ENCODE measurements at regions not wholly inside any gene's neighbourhood (a gene's known extent, or its start where the extent isn't known, plus 50 kb on each side); places are given as distances from the start of the nearest gene placed in this dataset.

- H3K27ac Mint-ChIP-seq = no peak overlapping the region
- DNase-seq (ENCODE audit: low spot score in 2 of 2) = no peak
- H3K36me3 Mint-ChIP-seq = no peaks in the 10 kb centered on the region
- ATAC-seq = no peak
- peaks cover 0 to 3% of the 10 kb centered on the region in 2 donors for H3K9me3 Mint-ChIP-seq
Measured at GRCh38 chr1:112242470-112242869, 153.5 kb upstream of the CTTNBP2NL start.

- ATAC-seq = no peak
- H3K36me3 Mint-ChIP-seq = no peaks in the 10 kb centered on the region
- H3K27ac Mint-ChIP-seq = no peak overlapping the region
- H3K9me3 Mint-ChIP-seq = no peaks in the 10 kb centered on the region
- DNase-seq (ENCODE audit: low spot score in 2 of 2) = no peak
Measured at GRCh38 chr1:112244131-112244530, 151.9 kb upstream of the CTTNBP2NL start.

GRCh38 chr1:112245114-112245513, 150.9 kb upstream of the CTTNBP2NL start:
- H3K9me3 Mint-ChIP-seq = no peaks in the 10 kb centered on the region
- no peak overlapping the region for H3K27ac Mint-ChIP-seq
- no peak for ATAC-seq
- DNase-seq (ENCODE audit: low spot score in 2 of 2) = no peak
- no peaks in the 10 kb centered on the region for H3K36me3 Mint-ChIP-seq

GRCh38 chr1:112247036-112247597, 148.9 kb upstream of the CTTNBP2NL start:
- no peak overlapping the region for H3K27ac Mint-ChIP-seq
- H3K9me3 Mint-ChIP-seq = no peaks in the 10 kb centered on the region
- ATAC-seq (no peak), DNase-seq (ENCODE audit: low spot score in 2 of 2) (no peak)
- no peaks in the 10 kb centered on the region for H3K36me3 Mint-ChIP-seq

GRCh38 chr1:112247961-112248360, 148.1 kb upstream of the CTTNBP2NL start:
- no peaks in the 10 kb centered on the region for H3K36me3 Mint-ChIP-seq
- DNase-seq (ENCODE audit: low spot score in 2 of 2) (no peak), ATAC-seq (no peak)
- H3K27ac Mint-ChIP-seq = no peak overlapping the region
- no peaks in the 10 kb centered on the region for H3K9me3 Mint-ChIP-seq

GRCh38 chr1:112250892-112251291, 145.1 kb upstream of the CTTNBP2NL start:
- ATAC-seq = no peak
- Mint-ChIP-seq H3K27ac (no peak overlapping the region), H3K36me3 (no peaks in the 10 kb centered on the region), H3K9me3 (no peaks in the 10 kb centered on the region)
- no peak for DNase-seq (ENCODE audit: low spot score in 2 of 2)

- ATAC-seq (no peak), DNase-seq (ENCODE audit: low spot score in 2 of 2) (no peak)
- no peak overlapping the region for H3K27ac Mint-ChIP-seq
- H3K36me3 Mint-ChIP-seq = no peaks in the 10 kb centered on the region
- no peaks in the 10 kb centered on the region for H3K9me3 Mint-ChIP-seq
Measured at GRCh38 chr1:112251766-112252506, 144.1 kb upstream of the CTTNBP2NL start.

- no peak for ATAC-seq
- Mint-ChIP-seq H3K9me3 (no peaks in the 10 kb centered on the region), H3K27ac (peak overlapping the region in 1 of 2 donors; percentile 13), H3K36me3 (no peaks in the 10 kb centered on the region)
- DNase-seq (ENCODE audit: low spot score in 2 of 2) = no peak
Measured at GRCh38 chr1:112253366-112253765, 142.6 kb upstream of the CTTNBP2NL start.

GRCh38 chr1:112255080-112255479, 140.9 kb upstream of the CTTNBP2NL start:
- DNase-seq (ENCODE audit: low spot score in 2 of 2) (no peak), ATAC-seq (no peak)
- H3K27ac Mint-ChIP-seq = no peak overlapping the region
- H3K36me3 Mint-ChIP-seq = no peaks in the 10 kb centered on the region
- H3K9me3 Mint-ChIP-seq = no peaks in the 10 kb centered on the region

- Mint-ChIP-seq H3K9me3 (no peaks in the 10 kb centered on the region), H3K36me3 (no peaks in the 10 kb centered on the region), H3K27ac (no peak overlapping the region)
- DNase-seq (ENCODE audit: low spot score in 2 of 2) (no peak), ATAC-seq (no peak)
Measured at GRCh38 chr1:112256411-112256810, 139.6 kb upstream of the CTTNBP2NL start.

- no peak for DNase-seq (ENCODE audit: low spot score in 2 of 2)
- Mint-ChIP-seq H3K36me3 (no peaks in the 10 kb centered on the region), H3K9me3 (no peaks in the 10 kb centered on the region), H3K27ac (no peak overlapping the region)
- ATAC-seq = no peak
Measured at GRCh38 chr1:112257043-112257835, 138.8 kb upstream of the CTTNBP2NL start.

- no peak overlapping the region for H3K27ac Mint-ChIP-seq
- H3K9me3 Mint-ChIP-seq = no peaks in the 10 kb centered on the region
- no peaks in the 10 kb centered on the region for H3K36me3 Mint-ChIP-seq
- ATAC-seq = no peak
- no peak for DNase-seq (ENCODE audit: low spot score in 2 of 2)
Measured at GRCh38 chr1:112260699-112261098, 135.3 kb upstream of the CTTNBP2NL start.

- DNase-seq (ENCODE audit: low spot score in 2 of 2) (no peak), ATAC-seq (no peak)
- Mint-ChIP-seq H3K9me3 (no peaks in the 10 kb centered on the region), H3K27ac (peak overlapping the region in 1 of 2 donors; percentile 18), H3K36me3 (no peaks in the 10 kb centered on the region)
Measured at GRCh38 chr1:112262316-112262715, 133.7 kb upstream of the CTTNBP2NL start.

GRCh38 chr1:112263042-112263441, 133.0 kb upstream of the CTTNBP2NL start:
- Mint-ChIP-seq H3K36me3 (no peaks in the 10 kb centered on the region), H3K9me3 (no peaks in the 10 kb centered on the region), H3K27ac (no peak overlapping the region)
- DNase-seq (ENCODE audit: low spot score in 2 of 2) (no peak), ATAC-seq (no peak)

GRCh38 chr1:112263453-112263852, 132.6 kb upstream of the CTTNBP2NL start:
- H3K9me3 Mint-ChIP-seq = no peaks in the 10 kb centered on the region
- ATAC-seq = no peak
- no peak overlapping the region for H3K27ac Mint-ChIP-seq
- no peaks in the 10 kb centered on the region for H3K36me3 Mint-ChIP-seq
- no peak for DNase-seq (ENCODE audit: low spot score in 2 of 2)

- Mint-ChIP-seq H3K36me3 (no peaks in the 10 kb centered on the region), H3K9me3 (no peaks in the 10 kb centered on the region), H3K27ac (no peak overlapping the region)
- DNase-seq (ENCODE audit: low spot score in 2 of 2) = no peak
- ATAC-seq = no peak
Measured at GRCh38 chr1:112264010-112264409, 132.0 kb upstream of the CTTNBP2NL start.

GRCh38 chr1:112264553-112264952, 131.5 kb upstream of the CTTNBP2NL start:
- no peaks in the 10 kb centered on the region for H3K9me3 Mint-ChIP-seq

More at GRCh38 chr1:112264553-112264952, 131.5 kb upstream of the CTTNBP2NL start:
- ATAC-seq (no peak), DNase-seq (ENCODE audit: low spot score in 2 of 2) (no peak)
- H3K36me3 Mint-ChIP-seq = no peaks in the 10 kb centered on the region
- H3K27ac Mint-ChIP-seq = no peak overlapping the region
